ENCODE measurements at regions not wholly inside any gene's neighbourhood (a gene's known extent, or its start where the extent isn't known, plus 50 kb on each side); places are given as distances from the start of the nearest gene placed in this dataset.

DNA sequence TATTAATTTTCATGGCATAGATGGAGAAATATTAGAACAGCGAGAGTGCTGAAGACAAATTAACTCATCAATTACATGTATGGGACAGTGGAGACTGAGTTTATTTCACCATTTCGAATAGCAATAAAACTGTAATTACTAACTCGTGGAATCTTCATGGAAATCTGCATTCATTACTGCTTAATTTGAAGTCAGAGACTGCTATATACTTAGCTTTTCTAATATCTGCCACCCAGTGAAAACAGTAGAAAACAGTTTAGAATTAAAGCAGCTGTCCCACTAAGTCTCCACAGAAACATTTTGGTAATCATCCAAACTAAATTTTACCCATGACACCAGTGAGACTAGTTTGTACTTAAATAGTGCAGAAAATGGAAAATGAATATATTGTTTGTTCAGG, 56.8 kb downstream of the IZUMO3 start:
- H3K9me3 ChIP-seq (ENCODE audit: low read length) = no peaks in the 10 kb centered on the region
- no peaks in the 10 kb centered on the region for H3K36me3 ChIP-seq (ENCODE audit: insufficient read depth, low read length)
- H3F3A ChIP-seq (ENCODE audit: insufficient read depth, low read length, poor library complexity, severe bottlenecking) = no peaks in the 10 kb centered on the region
- no peaks in the 10 kb centered on the region for H4K20me1 ChIP-seq (ENCODE audit: insufficient read depth)
- no peak overlapping the region for H3K9ac ChIP-seq (ENCODE audit: low read length)
- no peaks in the 10 kb centered on the region for H3K9me2 ChIP-seq (ENCODE audit: insufficient read depth, low read length)
- H3K4me3 ChIP-seq (ENCODE audit: low read length) = no peak overlapping the region
- no peaks in the 10 kb centered on the region for H3K79me2 ChIP-seq (replicated peaks; ENCODE audit: insufficient read depth, low read length)
- H3K27me3 ChIP-seq (ENCODE audit: insufficient read depth, low read depth, low read length) = no peaks in the 10 kb centered on the region
- no peak for TF ChIP-seq RAD21 (conservative IDR thresholded peaks at IDR 0.05)
- TF ChIP-seq REST (IDR thresholded peaks at IDR 0.05; ENCODE audit: borderline replicate concordance) = no peak
- no peak for TF ChIP-seq SMC3 (conservative IDR thresholded peaks at IDR 0.05; ENCODE audit: poor library complexity)
- TF ChIP-seq EP300 (conservative IDR thresholded peaks at IDR 0.05; ENCODE audit: poor library complexity, severe bottlenecking) = no peak
- TF ChIP-seq MXI1 (conservative IDR thresholded peaks at IDR 0.05; ENCODE audit: poor library complexity, severe bottlenecking) = no peak
- no peak for TF ChIP-seq TAF1 (IDR thresholded peaks at IDR 0.05; ENCODE audit: low read depth)
- no peak for TF ChIP-seq CTCF (IDR thresholded peaks at IDR 0.05; ENCODE audit: poor library complexity, severe bottlenecking)
- no peak for TF ChIP-seq POLR2AphosphoS5 (IDR thresholded peaks at IDR 0.05)
- H2AFZ ChIP-seq (ENCODE audit: low read depth, low read length) = no peak overlapping the region
- no peak overlapping the region for H3K4me2 ChIP-seq (ENCODE audit: low read length)
- no peak overlapping the region for H3K27ac ChIP-seq (ENCODE audit: low read length)

- Histone ChIP-seq H3K9me3 (ENCODE audit: low read length) (no peaks in the 10 kb centered on the region), H2AFZ (ENCODE audit: low read depth, low read length) (no peak overlapping the region), H4K20me1 (ENCODE audit: insufficient read depth) (no peaks in the 10 kb centered on the region), H3K9ac (ENCODE audit: low read length) (no peak overlapping the region), H3K27ac (ENCODE audit: low read length) (no peak overlapping the region), H3K9me2 (ENCODE audit: insufficient read depth, low read length) (no peaks in the 10 kb centered on the region), H3K4me2 (ENCODE audit: low read length) (no peak overlapping the region), H3F3A (ENCODE audit: insufficient read depth, low read length, poor library complexity, severe bottlenecking) (no peaks in the 10 kb centered on the region), H3K27me3 (ENCODE audit: insufficient read depth, low read depth, low read length) (no peaks in the 10 kb centered on the region), H3K4me3 (ENCODE audit: low read length) (no peak overlapping the region), H3K79me2 (replicated peaks; ENCODE audit: insufficient read depth, low read length) (no peaks in the 10 kb centered on the region), H3K36me3 (ENCODE audit: insufficient read depth, low read length) (no peaks in the 10 kb centered on the region)
- TF ChIP-seq POLR2AphosphoS5 (IDR thresholded peaks at IDR 0.05) = no peak
- no peak for TF ChIP-seq REST (IDR thresholded peaks at IDR 0.05; ENCODE audit: borderline replicate concordance)
- TF ChIP-seq EZH2 (IDR thresholded peaks at IDR 0.05; ENCODE audit: borderline replicate concordance, insufficient read depth, low read length, poor library complexity, severe bottlenecking) = no peak
- TF ChIP-seq RAD21 (conservative IDR thresholded peaks at IDR 0.05) = no peak
- no peak for TF ChIP-seq MXI1 (conservative IDR thresholded peaks at IDR 0.05; ENCODE audit: poor library complexity, severe bottlenecking)
- TF ChIP-seq SMC3 (conservative IDR thresholded peaks at IDR 0.05; ENCODE audit: poor library complexity) = no peak
Measured at GRCh38 chr9:24487946-24488345, 57.8 kb downstream of the IZUMO3 start.
